ENCODE measurements at regions not wholly inside any gene's neighbourhood (a gene's known extent, or its start where the extent isn't known, plus 50 kb on each side); places are given as distances from the start of the nearest gene placed in this dataset.

GRCh38 chr7:10821156-10821555 lies 152.5 kb upstream of the PHF14 start:
- Histone ChIP-seq H3K27ac (ENCODE audit: low read depth, low read length) (no peak overlapping the region), H3K36me3 (ENCODE audit: insufficient read depth, low read length) (no peaks in the 10 kb centered on the region), H3K27me3 (ENCODE audit: insufficient read depth, low read length) (no peaks in the 10 kb centered on the region), H3K79me2 (ENCODE audit: control insufficient read depth, insufficient read depth, low read length, unreplicated experiment) (no peaks in the 10 kb centered on the region), H3K4me3 (ENCODE audit: low read depth, low read length) (no peak overlapping the region), H2AFZ (ENCODE audit: low read length, unreplicated experiment) (no peak overlapping the region), H3K4me1 (ENCODE audit: control insufficient read depth, insufficient read depth, low read length, unreplicated experiment) (no peaks in the 10 kb centered on the region)

- Histone ChIP-seq H3K4me1 (ENCODE audit: control insufficient read depth, insufficient read depth, low read length, unreplicated experiment) (no peaks in the 10 kb centered on the region), H3K79me2 (ENCODE audit: control insufficient read depth, insufficient read depth, low read length, unreplicated experiment) (no peaks in the 10 kb centered on the region), H2AFZ (ENCODE audit: low read length, unreplicated experiment) (no peak overlapping the region), H3K4me3 (ENCODE audit: low read depth, low read length) (no peak overlapping the region), H3K27me3 (ENCODE audit: insufficient read depth, low read length) (no peaks in the 10 kb centered on the region), H3K36me3 (ENCODE audit: insufficient read depth, low read length) (no peaks in the 10 kb centered on the region), H3K27ac (ENCODE audit: low read depth, low read length) (no peak overlapping the region)
Measured at GRCh38 chr7:10824154-10824553, 149.5 kb upstream of the PHF14 start.

DNA sequence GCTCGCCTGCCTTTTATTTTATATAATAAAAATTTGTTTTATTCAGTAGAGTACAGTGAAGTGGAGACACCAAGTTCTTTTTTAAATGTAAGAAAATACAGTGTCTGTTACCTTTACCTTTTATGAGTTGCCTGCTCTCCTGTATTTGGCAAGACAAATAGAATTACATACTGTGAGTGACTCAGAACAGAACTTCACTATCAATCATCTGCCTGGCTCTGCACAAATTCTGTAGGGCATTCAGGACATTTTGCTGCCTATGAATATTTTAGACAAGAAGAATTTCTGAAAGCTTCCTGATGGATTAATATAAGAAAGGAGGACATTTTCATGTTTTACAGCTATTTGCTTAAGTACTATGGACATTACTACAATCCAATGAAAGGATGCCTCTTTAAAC lies 135.4 kb upstream of the PHF14 start:
- Histone ChIP-seq H3K36me3 (ENCODE audit: insufficient read depth, low read length) (no peaks in the 10 kb centered on the region), H3K4me3 (ENCODE audit: low read depth, low read length) (no peak overlapping the region), H3K27ac (ENCODE audit: low read depth, low read length) (no peak overlapping the region), H3K4me1 (ENCODE audit: control insufficient read depth, insufficient read depth, low read length, unreplicated experiment) (no peaks in the 10 kb centered on the region), H3K27me3 (ENCODE audit: insufficient read depth, low read length) (no peaks in the 10 kb centered on the region), H2AFZ (ENCODE audit: low read length, unreplicated experiment) (no peak overlapping the region), H3K79me2 (ENCODE audit: control insufficient read depth, insufficient read depth, low read length, unreplicated experiment) (no peaks in the 10 kb centered on the region)

- Histone ChIP-seq H3K36me3 (ENCODE audit: insufficient read depth, low read length) (no peaks in the 10 kb centered on the region), H3K79me2 (ENCODE audit: control insufficient read depth, insufficient read depth, low read length, unreplicated experiment) (no peaks in the 10 kb centered on the region), H2AFZ (ENCODE audit: low read length, unreplicated experiment) (no peak overlapping the region), H3K4me3 (ENCODE audit: low read depth, low read length) (no peak overlapping the region), H3K27me3 (ENCODE audit: insufficient read depth, low read length) (no peaks in the 10 kb centered on the region), H3K27ac (ENCODE audit: low read depth, low read length) (no peak overlapping the region), H3K4me1 (ENCODE audit: control insufficient read depth, insufficient read depth, low read length, unreplicated experiment) (no peaks in the 10 kb centered on the region)
Measured at GRCh38 chr7:10845225-10845624, 128.4 kb upstream of the PHF14 start.

DNA sequence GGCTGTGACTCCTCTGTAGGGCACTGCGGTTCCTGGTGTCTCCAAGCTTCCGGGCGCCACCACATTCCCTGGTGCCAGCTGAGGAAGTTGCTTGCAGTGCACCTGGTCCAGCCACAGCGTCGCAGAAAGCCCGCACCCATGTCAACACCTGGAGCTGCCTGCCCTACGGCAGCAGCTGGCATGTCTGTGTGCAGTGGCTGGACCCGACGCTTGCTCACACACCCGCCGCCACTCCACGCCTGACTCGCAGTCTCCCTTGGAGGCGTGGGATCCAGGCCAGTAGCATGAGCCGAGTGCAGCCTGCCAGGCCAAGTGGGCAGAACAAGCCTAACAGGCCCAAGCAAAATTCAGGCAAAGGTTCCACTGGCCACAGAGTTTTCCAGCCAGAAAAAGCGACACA lies 118.1 kb upstream of the PHF14 start:
- Histone ChIP-seq H3K4me3 (ENCODE audit: low read depth, low read length) (no peak overlapping the region), H2AFZ (ENCODE audit: low read length, unreplicated experiment) (no peak overlapping the region)

GRCh38 chr7:10860516-10860915 lies 113.2 kb upstream of the PHF14 start:
- H3K27me3 ChIP-seq (ENCODE audit: insufficient read depth, low read length): no peaks in the 10 kb centered on the region
- no peaks in the 10 kb centered on the region for H3K4me1 ChIP-seq (ENCODE audit: control insufficient read depth, insufficient read depth, low read length, unreplicated experiment)
- H3K27ac ChIP-seq (ENCODE audit: low read depth, low read length): no peak overlapping the region
- no peaks in the 10 kb centered on the region for H3K36me3 ChIP-seq (ENCODE audit: insufficient read depth, low read length)
- H3K79me2 ChIP-seq (ENCODE audit: control insufficient read depth, insufficient read depth, low read length, unreplicated experiment): no peaks in the 10 kb centered on the region
- H2AFZ ChIP-seq (ENCODE audit: low read length, unreplicated experiment): no peak overlapping the region
- H3K4me3 ChIP-seq (ENCODE audit: low read depth, low read length): no peak overlapping the region

More for the DNA sequence above, 118.1 kb upstream of the PHF14 start:
- H3K4me1 ChIP-seq (ENCODE audit: control insufficient read depth, insufficient read depth, low read length, unreplicated experiment): no peaks in the 10 kb centered on the region
- no peaks in the 10 kb centered on the region for H3K27me3 ChIP-seq (ENCODE audit: insufficient read depth, low read length)
- H3K27ac ChIP-seq (ENCODE audit: low read depth, low read length): no peak overlapping the region
- no peaks in the 10 kb centered on the region for H3K36me3 ChIP-seq (ENCODE audit: insufficient read depth, low read length)
- no peaks in the 10 kb centered on the region for H3K79me2 ChIP-seq (ENCODE audit: control insufficient read depth, insufficient read depth, low read length, unreplicated experiment)

GRCh38 chr7:10863476-10863875 lies 110.2 kb upstream of the PHF14 start:
- H3K36me3 ChIP-seq (ENCODE audit: insufficient read depth, low read length): no peaks in the 10 kb centered on the region
- no peak overlapping the region for H2AFZ ChIP-seq (ENCODE audit: low read length, unreplicated experiment)
- H3K27ac ChIP-seq (ENCODE audit: low read depth, low read length): no peak overlapping the region
- H3K4me1 ChIP-seq (ENCODE audit: control insufficient read depth, insufficient read depth, low read length, unreplicated experiment): no peaks in the 10 kb centered on the region
- no peak overlapping the region for H3K4me3 ChIP-seq (ENCODE audit: low read depth, low read length)
- H3K79me2 ChIP-seq (ENCODE audit: control insufficient read depth, insufficient read depth, low read length, unreplicated experiment): no peaks in the 10 kb centered on the region
- H3K27me3 ChIP-seq (ENCODE audit: insufficient read depth, low read length): no peaks in the 10 kb centered on the region

DNA sequence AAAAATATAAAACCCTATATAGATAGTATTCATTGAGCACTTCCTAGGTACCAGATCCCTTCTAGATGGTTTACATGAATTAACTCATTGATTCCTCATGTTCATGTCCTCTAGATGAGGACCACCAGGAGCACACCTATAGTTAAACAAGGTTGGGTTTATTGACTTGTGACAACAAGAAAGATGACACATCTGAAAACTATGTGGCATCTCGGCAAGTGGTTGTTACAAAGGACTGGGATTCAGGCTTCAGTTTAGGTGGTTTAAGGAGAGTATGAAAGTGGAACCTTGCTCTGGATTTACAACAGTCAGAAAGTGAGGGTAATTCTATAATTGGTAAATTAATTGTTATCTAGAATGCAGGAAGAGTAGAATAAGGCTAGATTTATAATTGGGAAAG lies 99.0 kb upstream of the PHF14 start:
- Histone ChIP-seq H2AFZ (ENCODE audit: low read length, unreplicated experiment) (no peak overlapping the region), H3K4me1 (ENCODE audit: control insufficient read depth, insufficient read depth, low read length, unreplicated experiment) (no peaks in the 10 kb centered on the region), H3K27ac (ENCODE audit: low read depth, low read length) (no peak overlapping the region), H3K79me2 (ENCODE audit: control insufficient read depth, insufficient read depth, low read length, unreplicated experiment) (no peaks in the 10 kb centered on the region), H3K27me3 (ENCODE audit: insufficient read depth, low read length) (no peaks in the 10 kb centered on the region), H3K36me3 (ENCODE audit: insufficient read depth, low read length) (no peaks in the 10 kb centered on the region), H3K4me3 (ENCODE audit: low read depth, low read length) (no peak overlapping the region)

DNA sequence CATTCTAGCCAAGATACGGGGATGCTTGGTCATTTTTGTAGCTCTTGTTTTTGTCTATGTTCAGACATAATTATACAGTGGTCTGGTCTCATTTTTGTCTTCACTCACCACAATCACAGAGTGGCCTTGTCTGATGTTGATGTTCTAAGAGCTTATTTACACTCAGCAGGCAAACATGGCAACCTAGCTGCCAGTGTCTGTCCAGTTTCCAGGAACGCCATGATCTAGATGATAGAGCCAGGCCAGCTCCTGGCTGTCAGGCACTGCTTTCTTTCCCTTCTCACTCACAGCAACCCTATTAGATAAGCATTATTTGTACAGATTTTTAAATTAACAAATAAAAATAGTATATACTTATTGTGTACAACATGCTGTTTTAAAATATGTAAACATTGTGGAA lies 98.6 kb upstream of the PHF14 start:
- no peaks in the 10 kb centered on the region for H3K27me3 ChIP-seq (ENCODE audit: insufficient read depth, low read length)

DNA sequence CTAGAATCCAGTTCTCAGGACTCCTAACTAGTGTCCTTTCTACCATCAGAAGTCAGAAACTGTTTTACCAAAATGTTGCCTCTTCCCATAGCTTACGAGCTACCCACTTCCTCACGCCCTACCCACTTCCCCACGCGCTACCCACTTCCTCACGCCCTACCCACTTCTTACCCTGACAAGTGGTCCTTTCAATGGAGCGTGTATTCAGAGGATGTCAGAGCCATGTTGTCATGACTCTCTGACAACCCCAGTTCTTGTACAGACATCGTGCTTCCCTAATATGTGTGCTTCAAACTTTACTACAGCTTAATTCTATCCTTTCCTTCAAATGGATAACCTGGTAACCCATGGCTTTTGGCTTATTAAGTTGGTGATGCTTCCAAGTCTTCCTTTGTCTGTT lies 84.8 kb upstream of the PHF14 start:
- H3K27me3 ChIP-seq (ENCODE audit: insufficient read depth, low read length): 0 out of 2 replicates have a peak, but pooled peaks cover 3% of the 10 kb centered on the region
- no peaks in the 10 kb centered on the region for H3K4me1 ChIP-seq (ENCODE audit: control insufficient read depth, insufficient read depth, low read length, unreplicated experiment)
- no peaks in the 10 kb centered on the region for H3K79me2 ChIP-seq (ENCODE audit: control insufficient read depth, insufficient read depth, low read length, unreplicated experiment)
- H3K27ac ChIP-seq (ENCODE audit: low read depth, low read length): no peak overlapping the region
- H3K4me3 ChIP-seq (ENCODE audit: low read depth, low read length): no peak overlapping the region
- no peak overlapping the region for H2AFZ ChIP-seq (ENCODE audit: low read length, unreplicated experiment)
- H3K36me3 ChIP-seq (ENCODE audit: insufficient read depth, low read length): no peaks in the 10 kb centered on the region

More for the DNA sequence above, 98.6 kb upstream of the PHF14 start:
- no peak overlapping the region for H2AFZ ChIP-seq (ENCODE audit: low read length, unreplicated experiment)
- no peak overlapping the region for H3K27ac ChIP-seq (ENCODE audit: low read depth, low read length)
- no peak overlapping the region for H3K4me3 ChIP-seq (ENCODE audit: low read depth, low read length)
- no peaks in the 10 kb centered on the region for H3K79me2 ChIP-seq (ENCODE audit: control insufficient read depth, insufficient read depth, low read length, unreplicated experiment)
- no peaks in the 10 kb centered on the region for H3K4me1 ChIP-seq (ENCODE audit: control insufficient read depth, insufficient read depth, low read length, unreplicated experiment)
- H3K36me3 ChIP-seq (ENCODE audit: insufficient read depth, low read length): no peaks in the 10 kb centered on the region

GRCh38 chr7:10889266-10889898 lies 84.3 kb upstream of the PHF14 start:
- Histone ChIP-seq H3K27ac (ENCODE audit: low read depth, low read length) (no peak overlapping the region), H3K79me2 (ENCODE audit: control insufficient read depth, insufficient read depth, low read length, unreplicated experiment) (no peaks in the 10 kb centered on the region), H3K4me3 (ENCODE audit: low read depth, low read length) (no peak overlapping the region), H2AFZ (ENCODE audit: low read length, unreplicated experiment) (no peak overlapping the region), H3K27me3 (ENCODE audit: insufficient read depth, low read length) (0 out of 2 replicates have a peak, but pooled peaks cover 3% of the 10 kb centered on the region), H3K4me1 (ENCODE audit: control insufficient read depth, insufficient read depth, low read length, unreplicated experiment) (no peaks in the 10 kb centered on the region), H3K36me3 (ENCODE audit: insufficient read depth, low read length) (no peaks in the 10 kb centered on the region)
